ENCODE measurements at regions not wholly inside any gene's neighbourhood (a gene's known extent, or its start where the extent isn't known, plus 50 kb on each side); places are given as distances from the start of the nearest gene placed in this dataset.
"Not testable (repeated sequence)": the region's sequence is repeated elsewhere in the genome, so short reads cannot be mapped to it uniquely, and the experiment has no call there.

GRCh38 chr4:116108606-116109005 lies 976.8 kb downstream of the TRAM1L1 start:
- intact Hi-C loops (cut with DNase I; ENCODE audit: low total_unique reads) = no loop called here
- no peaks in the 10 kb centered on the region for H3K36me3 ChIP-seq
- no peak for DNase-seq
- H3K27ac ChIP-seq = no peak overlapping the region
- no peaks in the 10 kb centered on the region for H3K27me3 ChIP-seq
- no peaks in the 10 kb centered on the region for H3K4me1 ChIP-seq
- TF ChIP-seq CTCF (IDR thresholded peaks at IDR 0.05) (no peak), POLR2A (IDR thresholded peaks at IDR 0.05) (no peak)
- no peaks in the 10 kb centered on the region for H3K9me3 ChIP-seq
- H3K4me3 ChIP-seq = no peak overlapping the region

- DNase-seq = no peak
- no peaks in the 10 kb centered on the region for H3K9me3 ChIP-seq
- intact Hi-C loops (cut with DNase I; ENCODE audit: low total_unique reads) = no loop called here
- H3K36me3 ChIP-seq = no peaks in the 10 kb centered on the region
- H3K4me1 ChIP-seq = no peaks in the 10 kb centered on the region
- TF ChIP-seq POLR2A (IDR thresholded peaks at IDR 0.05) (no peak), CTCF (IDR thresholded peaks at IDR 0.05) (no peak)
- H3K27ac ChIP-seq = no peak overlapping the region
- no peak overlapping the region for H3K4me3 ChIP-seq
- no peaks in the 10 kb centered on the region for H3K27me3 ChIP-seq
Measured at GRCh38 chr4:116101321-116101720, 984.1 kb downstream of the TRAM1L1 start.

GRCh38 chr4:116099596-116099995 lies 985.8 kb downstream of the TRAM1L1 start:
- no peaks in the 10 kb centered on the region for H3K27me3 ChIP-seq

GRCh38 chr4:116097353-116097752 lies 983.9 kb upstream of the NDST4 start:
- H3K4me1 ChIP-seq; intact Hi-C loops (cut with DNase I; ENCODE audit: low total_unique reads); H3K27ac ChIP-seq; DNase-seq; H3K27me3 ChIP-seq; H3K36me3 ChIP-seq; H3K4me3 ChIP-seq; H3K9me3 ChIP-seq: not testable (repeated sequence)

More at GRCh38 chr4:116099596-116099995, 985.8 kb downstream of the TRAM1L1 start:
- TF ChIP-seq CTCF (IDR thresholded peaks at IDR 0.05) (no peak), POLR2A (IDR thresholded peaks at IDR 0.05) (no peak)
- Histone ChIP-seq H3K36me3 (no peaks in the 10 kb centered on the region), H3K4me1 (no peaks in the 10 kb centered on the region), H3K4me3 (no peak overlapping the region), H3K27ac (no peak overlapping the region), H3K9me3 (no peaks in the 10 kb centered on the region)
- intact Hi-C loops (cut with DNase I; ENCODE audit: low total_unique reads) = no loop called here
- no peak for DNase-seq

- H3K9me3 ChIP-seq = no peaks in the 10 kb centered on the region
- intact Hi-C loops (cut with DNase I; ENCODE audit: low total_unique reads) = no loop called here
- H3K4me1 ChIP-seq = no peaks in the 10 kb centered on the region
- TF ChIP-seq POLR2A (IDR thresholded peaks at IDR 0.05) (no peak), CTCF (IDR thresholded peaks at IDR 0.05) (no peak)
- no peak overlapping the region for H3K27ac ChIP-seq
- no peaks in the 10 kb centered on the region for H3K27me3 ChIP-seq
- DNase-seq = no peak
- no peak overlapping the region for H3K4me3 ChIP-seq
- H3K36me3 ChIP-seq = no peaks in the 10 kb centered on the region
Measured at GRCh38 chr4:116092961-116093360, 979.5 kb upstream of the NDST4 start.

- TF ChIP-seq POLR2A (IDR thresholded peaks at IDR 0.05) (no peak), CTCF (IDR thresholded peaks at IDR 0.05) (no peak)
- Histone ChIP-seq H3K9me3 (no peaks in the 10 kb centered on the region), H3K4me1 (no peaks in the 10 kb centered on the region), H3K4me3 (no peak overlapping the region), H3K36me3 (no peaks in the 10 kb centered on the region), H3K27ac (no peak overlapping the region), H3K27me3 (no peaks in the 10 kb centered on the region)
- intact Hi-C loops (cut with DNase I; ENCODE audit: low total_unique reads) = no loop called here
- DNase-seq = no peak
Measured at GRCh38 chr4:116088771-116089170, 975.4 kb upstream of the NDST4 start.
